Tongue (tissue), 1 donor: ENCODE measurements at regions not wholly inside any gene's neighbourhood (a gene's known extent, or its start where the extent isn't known, plus 50 kb on each side); places are given as distances from the start of the nearest gene placed in this dataset.

Experiments
- DNase-seq: peaks from one replicate; pipeline ENCODE4 v3.0.0-alpha.2; 2015

DNA sequence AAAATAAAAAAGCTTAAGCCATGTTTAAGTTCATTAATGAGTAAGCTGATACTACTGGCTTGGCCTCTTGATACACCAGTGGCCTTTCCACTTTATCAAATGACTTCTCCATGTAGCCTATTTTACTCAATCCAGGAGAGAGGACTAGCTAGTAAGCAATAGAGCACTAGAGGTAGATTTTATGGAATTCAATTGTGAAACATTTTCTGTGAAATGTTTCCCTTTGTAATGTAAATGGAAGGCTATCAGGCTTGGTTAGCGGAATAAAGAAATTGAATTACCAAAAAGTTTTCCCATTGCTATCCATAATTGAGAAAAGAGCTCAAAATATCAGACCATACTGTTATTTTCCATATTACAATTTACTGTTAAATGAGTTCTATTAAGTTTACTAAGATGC lies 515.4 kb upstream of the CDH2 start:
- DNase-seq: no peak

- DNase-seq: no peak
Measured at GRCh38 chr18:28691496-28691840, 514.5 kb upstream of the CDH2 start.

- no peak for DNase-seq
Measured at GRCh38 chr18:28690836-28691495, 514.0 kb upstream of the CDH2 start.

- DNase-seq: no peak
Measured at GRCh38 chr18:28690100-28690499, 513.2 kb upstream of the CDH2 start.

DNA sequence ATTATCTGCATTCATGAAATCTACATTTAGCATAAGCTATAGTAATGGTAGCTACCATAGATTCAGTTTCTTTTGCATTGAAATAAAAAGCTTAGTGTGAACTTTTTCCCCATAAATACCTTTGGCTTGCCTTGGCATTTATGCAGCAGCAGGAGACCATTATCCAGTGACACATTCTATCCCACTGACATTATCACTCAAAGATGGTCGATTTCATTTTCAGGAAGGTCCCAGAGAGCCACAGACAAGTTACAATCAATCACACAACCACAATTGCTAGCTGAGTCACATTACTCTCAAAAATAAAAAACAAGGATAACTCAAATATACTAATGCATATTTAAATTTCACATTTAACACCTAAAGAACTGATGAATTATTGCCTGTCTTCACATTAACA lies 512.7 kb upstream of the CDH2 start:
- no peak for DNase-seq

GRCh38 chr18:28684746-28685355 lies 507.9 kb upstream of the CDH2 start:
- DNase-seq: no peak

DNA sequence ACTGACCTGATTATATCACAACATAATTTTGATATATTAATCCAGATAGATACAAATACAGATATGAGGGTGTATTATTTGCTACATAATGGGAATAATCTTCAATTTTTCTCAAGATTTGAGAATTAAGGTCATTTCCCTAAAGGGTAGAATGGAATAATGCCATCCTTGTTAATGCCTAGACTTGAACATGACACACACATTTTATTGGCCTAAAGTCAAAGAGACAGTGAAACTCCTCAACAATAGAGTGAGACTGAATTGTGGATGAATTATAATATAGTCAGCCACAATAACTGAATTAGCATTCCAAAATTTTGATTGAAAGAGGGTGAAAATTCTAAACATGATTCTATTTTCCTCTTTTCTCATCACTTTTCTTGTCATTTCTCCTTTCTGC lies 506.0 kb upstream of the CDH2 start:
- DNase-seq: no peak

DNA sequence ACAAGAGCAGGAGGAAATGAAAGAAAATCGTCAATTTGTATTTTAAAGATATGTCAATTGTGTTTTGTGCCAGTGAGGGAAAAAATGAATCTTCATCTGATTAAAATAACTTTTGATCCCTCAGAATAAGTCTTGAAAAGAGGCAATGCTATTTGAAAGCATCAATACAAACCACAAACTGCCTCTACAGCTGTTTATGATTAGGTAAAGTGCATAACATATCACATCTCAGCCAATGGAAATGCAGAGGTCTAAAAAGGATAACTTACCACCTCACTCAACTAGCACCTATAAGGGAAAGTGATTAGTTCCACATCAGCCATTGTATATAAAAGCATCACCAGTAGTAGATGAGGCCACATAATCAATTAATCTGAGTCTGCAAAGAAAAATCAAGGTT lies 492.2 kb upstream of the CDH2 start:
- DNase-seq: no peak

GRCh38 chr18:28666216-28666615 lies 489.3 kb upstream of the CDH2 start:
- no peak for DNase-seq

DNA sequence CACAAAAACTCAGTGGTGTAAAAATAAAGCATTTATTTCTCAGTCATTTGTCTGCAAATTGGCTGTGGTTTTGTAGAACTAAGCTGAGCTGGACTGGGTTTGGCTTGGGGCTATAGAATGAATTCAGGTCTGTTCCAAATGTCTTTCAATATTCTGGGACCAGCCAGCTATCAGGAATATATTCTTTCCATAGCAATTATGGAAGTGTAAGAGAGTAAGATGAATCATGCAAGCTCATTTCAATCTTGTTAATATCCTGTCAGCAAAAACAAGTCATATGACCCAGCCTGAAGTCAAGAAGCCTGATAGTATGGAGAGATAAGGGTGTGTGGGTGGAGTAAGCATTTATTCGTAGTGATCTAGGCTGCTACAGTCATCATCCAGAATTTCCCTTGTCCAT lies 481.0 kb upstream of the CDH2 start:
- DNase-seq: no peak

DNA sequence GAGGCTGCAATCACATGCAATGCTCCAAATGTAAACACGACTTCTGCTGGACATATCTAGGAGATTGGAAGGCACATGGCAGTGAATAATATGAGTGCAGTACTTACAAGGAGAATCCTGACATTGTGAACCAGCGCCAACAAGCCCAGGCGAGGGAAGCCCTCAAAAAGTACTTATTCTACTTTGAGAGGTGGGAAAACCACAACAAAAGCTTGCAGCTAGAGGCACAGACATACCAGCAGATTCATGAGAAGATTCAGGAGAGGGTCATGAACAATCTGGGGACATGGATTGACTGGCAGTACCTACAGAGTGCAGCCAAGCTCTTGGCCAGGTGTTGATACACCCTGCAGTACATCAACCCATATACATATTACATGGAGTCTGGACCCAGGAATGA lies 475.7 kb upstream of the CDH2 start:
- no peak for DNase-seq

DNA sequence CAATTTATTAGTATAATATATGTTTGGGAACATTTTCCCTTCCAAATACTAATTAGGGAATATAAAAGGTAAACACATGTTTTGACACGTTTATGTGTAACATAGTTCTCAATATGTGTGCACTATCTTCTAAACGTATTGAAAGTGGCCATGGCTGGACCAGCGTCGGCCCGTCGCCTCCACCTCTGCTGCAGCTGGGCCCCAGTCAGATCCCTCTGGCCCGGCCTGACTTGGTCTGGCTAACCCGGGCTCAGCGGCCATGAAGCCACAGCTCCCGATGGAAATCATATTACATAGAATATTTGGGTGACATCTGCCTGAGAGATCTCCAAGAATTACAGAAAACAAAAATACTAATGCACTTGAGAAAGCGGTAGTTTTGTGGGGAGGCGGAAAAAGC lies 474.4 kb upstream of the CDH2 start:
- DNase-seq: no peak

- DNase-seq: no peak
Measured at GRCh38 chr18:28650860-28651259, 473.9 kb upstream of the CDH2 start.

GRCh38 chr18:28647961-28648360 lies 471.0 kb upstream of the CDH2 start:
- DNase-seq: no peak

GRCh38 chr18:28637897-28638296 lies 461.0 kb upstream of the CDH2 start:
- no peak for DNase-seq

- DNase-seq: no peak
Measured at GRCh38 chr18:28635530-28635929, 458.6 kb upstream of the CDH2 start.

DNA sequence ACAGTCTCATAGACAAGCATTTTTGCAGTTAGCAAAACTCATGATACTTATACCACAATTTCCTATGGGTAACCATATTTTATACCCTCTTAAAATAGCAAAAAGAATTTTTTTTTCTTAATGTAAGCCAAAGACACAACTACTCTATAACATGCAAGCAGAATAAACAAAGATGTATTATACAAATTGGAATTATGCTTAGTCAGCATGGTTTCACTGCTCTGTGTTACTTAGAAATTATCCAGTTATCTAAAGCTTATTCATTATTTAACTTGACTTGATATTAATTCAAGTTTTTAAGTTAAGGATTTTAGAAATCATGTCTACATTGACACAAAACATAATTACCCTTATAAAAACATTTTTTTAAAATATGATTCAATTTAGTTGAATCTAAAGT lies 449.8 kb upstream of the CDH2 start:
- DNase-seq: no peak

- no peak for DNase-seq
Measured at GRCh38 chr18:28607991-28608390, 431.1 kb upstream of the CDH2 start.

DNA sequence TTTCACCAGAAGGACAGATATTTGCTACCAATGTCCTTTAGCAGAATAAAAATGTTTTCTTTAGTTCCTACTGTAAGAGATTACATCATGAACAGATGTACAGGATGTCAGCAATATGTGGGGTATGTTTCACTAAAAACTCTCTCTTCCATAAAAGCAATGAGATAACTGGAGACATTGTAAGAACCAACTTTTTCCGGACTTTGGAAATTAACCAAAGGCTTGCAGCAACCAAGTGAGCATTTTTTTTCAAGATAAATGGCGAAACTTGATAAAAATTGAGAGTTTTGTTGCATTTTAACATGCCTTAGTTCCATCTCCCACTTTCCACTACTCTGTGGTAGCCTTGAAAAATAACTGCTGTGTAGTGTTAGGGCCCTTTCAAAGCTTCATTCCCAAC lies 429.8 kb upstream of the CDH2 start:
- DNase-seq: no peak

DNA sequence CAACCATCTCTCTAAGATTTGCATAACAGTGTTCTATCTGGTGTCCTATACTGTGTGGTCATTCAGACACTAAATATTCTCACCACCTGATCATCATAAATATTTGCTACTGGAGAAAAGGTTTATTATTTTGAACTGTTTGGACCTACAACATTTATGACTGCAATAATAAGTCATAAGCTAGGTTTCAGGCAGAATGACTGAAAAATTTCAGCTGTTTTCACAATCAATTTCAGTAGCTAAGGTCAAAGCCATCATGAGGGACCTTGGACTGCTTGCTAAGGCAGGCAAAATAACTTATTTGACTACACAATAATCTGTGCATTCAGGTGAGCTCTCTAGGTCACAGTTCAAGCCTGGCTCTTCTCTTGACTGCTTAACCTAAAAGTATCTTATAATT lies 425.5 kb upstream of the CDH2 start:
- DNase-seq: no peak

GRCh38 chr18:28594034-28594433 lies 417.1 kb upstream of the CDH2 start:
- no peak for DNase-seq

DNA sequence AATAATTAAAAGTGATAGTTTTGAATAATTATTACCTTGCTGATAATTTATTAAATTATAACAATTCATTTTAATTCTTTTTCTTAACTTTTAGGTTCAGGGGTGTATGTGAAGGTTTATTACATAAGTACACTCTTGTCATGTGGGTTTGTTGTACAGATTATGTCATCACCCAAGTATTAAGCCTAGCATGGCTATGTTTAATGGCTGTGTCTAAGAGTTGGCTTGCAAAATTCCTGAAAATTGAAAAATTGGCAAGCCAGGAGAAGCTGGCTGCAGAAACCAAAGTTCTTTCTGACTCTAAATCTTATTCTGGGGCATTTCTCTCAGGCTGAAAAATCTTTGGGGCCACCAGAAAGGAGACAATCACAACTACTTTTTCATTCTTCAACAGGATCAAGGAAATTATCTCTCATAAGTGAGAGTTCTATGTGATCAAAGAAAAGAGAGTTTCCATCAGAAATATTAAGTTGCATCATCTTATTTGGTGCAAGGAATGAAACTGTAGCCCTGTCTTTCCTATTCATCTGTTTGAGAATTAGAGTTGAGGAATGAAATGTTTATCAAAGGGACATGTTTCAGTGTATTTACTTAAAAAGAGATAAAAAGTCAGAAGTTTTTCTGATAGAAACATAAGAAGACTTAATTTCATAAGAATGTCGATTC lies 412.1 kb upstream of the CDH2 start:
- no peak for DNase-seq

DNA sequence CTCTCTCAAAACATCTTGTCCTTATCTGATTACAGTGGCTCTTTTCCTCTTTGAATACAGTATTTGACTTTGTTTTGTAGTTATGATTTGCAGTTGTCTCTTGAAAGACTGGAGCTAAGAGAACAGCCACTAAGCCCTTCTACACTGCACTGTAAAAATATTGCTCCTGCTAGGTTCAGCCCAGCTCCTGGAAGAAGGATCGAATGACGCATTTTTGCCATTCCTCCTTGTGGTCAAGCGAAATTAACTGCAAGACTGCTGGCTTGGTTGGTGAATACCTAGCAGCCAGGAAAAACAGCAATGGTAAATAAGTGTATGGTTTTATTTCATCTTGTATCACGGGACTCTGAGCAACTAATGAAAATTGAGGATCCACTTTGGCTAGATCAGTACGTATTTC lies 407.8 kb upstream of the CDH2 start:
- peak; percentile 9 for DNase-seq

DNA sequence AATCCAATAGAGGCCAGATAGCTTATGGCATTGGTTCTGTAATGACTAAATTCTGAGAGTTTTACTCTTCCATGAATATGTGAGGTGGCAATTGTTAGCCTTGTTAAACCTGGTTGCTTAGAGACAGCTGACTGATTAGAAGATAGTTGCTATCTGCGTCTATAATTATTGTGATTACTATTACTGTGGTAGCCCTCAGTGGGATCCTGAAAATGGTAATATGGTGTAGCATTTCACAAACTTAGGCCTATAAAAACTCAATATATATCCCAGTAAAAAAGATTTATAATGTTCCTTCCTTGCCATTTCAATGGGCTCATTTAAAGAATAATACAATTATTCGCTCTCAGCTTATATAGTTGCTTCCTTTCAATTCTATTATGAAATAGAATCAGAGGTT lies 405.8 kb upstream of the CDH2 start:
- DNase-seq: no peak
